ENCODE measurements at regions not wholly inside any gene's neighbourhood (a gene's known extent, or its start where the extent isn't known, plus 50 kb on each side); places are given as distances from the start of the nearest gene placed in this dataset.

DNA sequence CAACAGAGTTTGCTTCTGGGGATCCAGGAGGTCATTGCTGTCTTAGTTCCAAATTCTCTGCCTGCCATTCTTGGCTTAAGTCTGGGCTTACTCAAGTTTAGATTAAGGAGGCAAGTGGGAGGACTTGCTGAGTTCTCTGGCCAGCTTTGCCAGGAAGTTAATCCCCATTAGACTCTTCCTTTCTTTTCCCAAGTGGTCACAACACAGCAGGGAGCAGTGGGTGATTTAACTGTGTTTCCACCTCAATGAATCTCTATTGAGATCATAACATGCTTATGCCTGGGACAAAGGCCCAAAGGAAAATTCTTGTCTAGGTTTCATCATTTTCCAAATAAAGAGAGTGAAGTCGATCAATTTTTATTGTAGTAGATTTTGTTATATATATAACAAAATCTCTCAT, 1159.6 kb downstream of the SORCS3 start:
- H3K9me3 ChIP-seq = no peaks in the 10 kb centered on the region
- H3K4me1 ChIP-seq = no peaks in the 10 kb centered on the region
- H3K27me3 ChIP-seq = no peaks in the 10 kb centered on the region
- no peak overlapping the region for H3K4me3 ChIP-seq
- WGBS (ENCODE audit: insufficient coverage, low coverage, low lambda C conversion rate, missing lambda C conversion rate) = 77% methylated on average over 1 of the region's 1 CpG
- no peak overlapping the region for H3K27ac ChIP-seq
- DNase-seq (no peak), ATAC-seq (no peak)
- no peaks in the 10 kb centered on the region for H3K36me3 ChIP-seq
- intact Hi-C loops (cut with DNase I) = no loop called here
- TF ChIP-seq, protein P1, sequence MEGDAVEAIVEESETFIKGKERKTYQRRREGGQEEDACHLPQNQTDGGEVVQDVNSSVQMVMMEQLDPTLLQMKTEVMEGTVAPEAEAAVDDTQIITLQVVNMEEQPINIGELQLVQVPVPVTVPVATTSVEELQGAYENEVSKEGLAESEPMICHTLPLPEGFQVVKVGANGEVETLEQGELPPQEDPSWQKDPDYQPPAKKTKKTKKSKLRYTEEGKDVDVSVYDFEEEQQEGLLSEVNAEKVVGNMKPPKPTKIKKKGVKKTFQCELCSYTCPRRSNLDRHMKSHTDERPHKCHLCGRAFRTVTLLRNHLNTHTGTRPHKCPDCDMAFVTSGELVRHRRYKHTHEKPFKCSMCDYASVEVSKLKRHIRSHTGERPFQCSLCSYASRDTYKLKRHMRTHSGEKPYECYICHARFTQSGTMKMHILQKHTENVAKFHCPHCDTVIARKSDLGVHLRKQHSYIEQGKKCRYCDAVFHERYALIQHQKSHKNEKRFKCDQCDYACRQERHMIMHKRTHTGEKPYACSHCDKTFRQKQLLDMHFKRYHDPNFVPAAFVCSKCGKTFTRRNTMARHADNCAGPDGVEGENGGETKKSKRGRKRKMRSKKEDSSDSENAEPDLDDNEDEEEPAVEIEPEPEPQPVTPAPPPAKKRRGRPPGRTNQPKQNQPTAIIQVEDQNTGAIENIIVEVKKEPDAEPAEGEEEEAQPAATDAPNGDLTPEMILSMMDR (IDR thresholded peaks at IDR 0.05) = no peak
- TF ChIP-seq POLR2A (IDR thresholded peaks at IDR 0.05) = no peak

DNA sequence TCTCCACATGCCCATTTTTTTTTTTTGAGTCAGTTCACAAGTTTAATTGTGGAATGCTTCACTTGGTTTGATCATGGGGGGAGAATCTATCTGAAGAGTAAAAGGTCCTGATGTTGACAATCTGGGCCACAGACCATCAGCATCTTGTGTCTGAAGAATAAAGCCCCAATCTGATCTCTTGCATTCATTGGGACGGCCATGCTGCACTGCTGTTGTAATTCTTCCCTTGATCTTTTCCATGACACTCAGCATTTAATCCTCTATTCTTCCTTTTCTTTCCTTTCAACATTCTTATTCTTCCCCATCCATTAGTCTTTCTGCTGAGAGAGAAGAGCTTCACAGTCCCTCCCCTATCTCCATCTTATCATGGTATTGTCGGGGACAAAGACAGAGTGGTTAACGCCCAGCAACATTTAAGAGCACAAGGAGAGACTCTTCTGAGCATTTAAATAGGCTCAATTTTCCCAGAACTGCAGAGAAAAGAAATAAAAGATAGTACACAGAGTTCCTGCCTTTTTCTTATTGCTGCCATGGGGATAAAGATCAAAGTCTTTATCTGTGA, 1157.3 kb downstream of the SORCS3 start:
- TF ChIP-seq POLR2A (IDR thresholded peaks at IDR 0.05) = no peak
- TF ChIP-seq, protein P1 (IDR thresholded peaks at IDR 0.05) = no peak
- Histone ChIP-seq H3K4me3 (no peak overlapping the region), H3K27ac (no peak overlapping the region), H3K9me3 (no peaks in the 10 kb centered on the region), H3K36me3 (no peaks in the 10 kb centered on the region), H3K27me3 (no peaks in the 10 kb centered on the region), H3K4me1 (no peaks in the 10 kb centered on the region)
- DNase-seq = no peak
- intact Hi-C loops (cut with DNase I) = no loop called here
- no peak for ATAC-seq
- 21% methylated on average over 3 of the region's 3 CpGs for WGBS (ENCODE audit: insufficient coverage, low coverage, low lambda C conversion rate, missing lambda C conversion rate)

DNA sequence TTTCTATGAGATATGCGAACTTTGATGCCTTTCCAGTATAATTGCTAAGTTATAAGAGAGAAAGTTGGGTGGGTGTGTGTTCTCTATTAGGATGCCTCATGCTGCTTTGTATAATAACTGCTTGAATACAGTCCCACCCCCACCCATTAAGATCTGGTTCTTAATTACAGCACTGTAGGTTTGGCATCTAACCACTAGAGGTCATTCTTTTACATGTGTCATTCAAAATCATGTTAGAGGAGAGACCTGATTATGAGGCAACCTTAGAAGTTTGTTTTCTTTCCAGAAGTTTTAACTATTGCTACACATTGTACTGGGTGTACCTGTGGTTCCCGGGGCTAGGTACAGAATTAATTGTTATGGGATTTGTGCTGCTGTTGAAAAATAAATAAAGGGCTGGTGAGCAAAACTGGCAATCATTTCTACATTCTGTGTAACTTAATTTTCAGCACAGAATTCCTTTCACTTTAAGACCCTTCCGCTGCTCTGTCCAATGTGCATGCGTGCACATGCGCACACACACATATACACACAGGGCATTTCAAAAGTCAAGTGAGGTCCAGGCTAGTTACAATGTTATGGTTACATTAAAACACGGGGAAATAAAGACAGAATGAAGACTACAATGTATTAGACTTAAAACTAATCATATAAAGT, 1156.3 kb downstream of the SORCS3 start:
- peak overlapping the region in 1 of 3 donors; percentile 24 for H3K4me3 ChIP-seq
- no peak overlapping the region for H3K27ac ChIP-seq
- H3K9me3 ChIP-seq = no peaks in the 10 kb centered on the region
- no peaks in the 10 kb centered on the region for H3K27me3 ChIP-seq
- ATAC-seq (peak; percentile 93 to 97 (median 95)), DNase-seq (peak in 2 of 3 donors; percentile 18 to 43)
- no peaks in the 10 kb centered on the region for H3K4me1 ChIP-seq
- H3K36me3 ChIP-seq = no peaks in the 10 kb centered on the region
- TF ChIP-seq, protein P1 (IDR thresholded peaks at IDR 0.05) = peak; percentile 48 to 59 (median 54)
- TF ChIP-seq POLR2A (IDR thresholded peaks at IDR 0.05) = no peak
- intact Hi-C loops (cut with DNase I) = no loop called here
- 55% methylated on average over 6 of the region's 6 CpGs for WGBS (ENCODE audit: insufficient coverage, low coverage, low lambda C conversion rate, missing lambda C conversion rate)

DNA sequence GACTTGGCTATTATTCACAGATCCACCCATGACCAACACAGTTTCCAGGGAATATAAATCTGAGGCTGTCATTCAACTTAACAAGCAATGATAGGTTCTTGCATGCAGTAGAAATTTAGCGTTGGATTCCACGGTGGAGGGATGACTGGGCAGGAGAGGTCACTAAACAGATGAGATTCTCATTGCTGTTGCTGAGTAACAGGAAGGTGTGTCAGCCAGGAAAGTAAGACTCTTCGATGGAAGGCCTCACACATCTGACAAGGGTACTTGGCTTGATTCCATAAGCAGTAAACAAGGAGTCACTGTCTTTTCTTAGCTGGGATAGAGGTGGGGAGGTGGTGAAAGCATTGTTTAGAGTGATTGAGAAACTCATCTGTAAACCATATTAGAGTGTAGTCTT, 1152.0 kb downstream of the SORCS3 start:
- no peak for ATAC-seq
- no peaks in the 10 kb centered on the region for H3K4me1 ChIP-seq
- H3K36me3 ChIP-seq = no peaks in the 10 kb centered on the region
- no peak overlapping the region for H3K4me3 ChIP-seq
- TF ChIP-seq, protein P1 (IDR thresholded peaks at IDR 0.05) = no peak
- no peaks in the 10 kb centered on the region for H3K27me3 ChIP-seq
- no peak for DNase-seq
- intact Hi-C loops (cut with DNase I) = no loop called here
- no peaks in the 10 kb centered on the region for H3K9me3 ChIP-seq
- 53% methylated on average over 3 of the region's 3 CpGs for WGBS (ENCODE audit: insufficient coverage, low coverage, low lambda C conversion rate, missing lambda C conversion rate)
- no peak overlapping the region for H3K27ac ChIP-seq

Data from right lobe of liver (tissue), 6 donors.